ENCODE measurements at regions not wholly inside any gene's neighbourhood (a gene's known extent, or its start where the extent isn't known, plus 50 kb on each side); places are given as distances from the start of the nearest gene placed in this dataset.

GRCh38 chr18:40983835-40984234, 971.2 kb upstream of the PIK3C3 start:
- peaks cover 0 to 5% of the 10 kb centered on the region in 2 donors for H3K9me3 Mint-ChIP-seq
- H3K27me3 Mint-ChIP-seq, result no peaks in the 10 kb centered on the region
- H3K27ac Mint-ChIP-seq, result no peak overlapping the region
- H3K4me1 Mint-ChIP-seq, result no peaks in the 10 kb centered on the region
- no peak for ATAC-seq
- no peak overlapping the region for H3K4me3 Mint-ChIP-seq
- DNase-seq, result no peak

- Mint-ChIP-seq H3K4me3 (no peak overlapping the region), H3K9me3 (peaks cover 0 to 11% of the 10 kb centered on the region in 2 donors), H3K4me1 (no peaks in the 10 kb centered on the region), H3K27me3 (no peaks in the 10 kb centered on the region), H3K27ac (no peak overlapping the region)
- ATAC-seq (no peak), DNase-seq (no peak)
These were observed 974.9 kb upstream of the PIK3C3 start for GRCh38 chr18:40980171-40980570.

- Mint-ChIP-seq H3K4me3 (no peak overlapping the region), H3K27ac (no peak overlapping the region), H3K9me3 (peaks cover 9 to 19% of the 10 kb centered on the region in 2 donors), H3K4me1 (no peaks in the 10 kb centered on the region), H3K27me3 (no peaks in the 10 kb centered on the region)
- DNase-seq (no peak), ATAC-seq (no peak)
These were observed 979.0 kb upstream of the PIK3C3 start for GRCh38 chr18:40976050-40976449.

DNA sequence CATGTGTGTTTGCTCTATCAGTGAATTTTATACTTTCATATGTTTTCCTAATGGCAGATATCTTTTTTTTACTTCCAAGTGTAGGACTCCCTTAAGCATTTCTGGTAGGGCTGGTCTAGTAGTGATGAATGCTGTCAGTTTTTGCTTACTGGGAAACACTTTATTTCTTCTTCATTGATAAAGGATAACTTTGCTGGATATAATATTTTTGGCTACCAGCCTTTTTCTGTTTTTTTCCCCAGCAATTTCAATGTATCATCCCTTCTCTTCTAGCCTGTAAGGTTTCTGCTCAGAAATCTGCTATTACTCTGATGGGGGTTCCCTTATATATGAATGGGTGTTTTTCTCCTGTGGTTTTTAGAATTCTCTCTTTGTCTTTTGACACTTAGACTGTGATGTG, 980.6 kb upstream of the PIK3C3 start:
- Mint-ChIP-seq H3K9me3 (peaks cover 9 to 19% of the 10 kb centered on the region in 2 donors), H3K4me1 (no peaks in the 10 kb centered on the region), H3K27me3 (no peaks in the 10 kb centered on the region), H3K27ac (no peak overlapping the region), H3K4me3 (no peak overlapping the region)
- DNase-seq, result no peak
- ATAC-seq, result no peak

DNA sequence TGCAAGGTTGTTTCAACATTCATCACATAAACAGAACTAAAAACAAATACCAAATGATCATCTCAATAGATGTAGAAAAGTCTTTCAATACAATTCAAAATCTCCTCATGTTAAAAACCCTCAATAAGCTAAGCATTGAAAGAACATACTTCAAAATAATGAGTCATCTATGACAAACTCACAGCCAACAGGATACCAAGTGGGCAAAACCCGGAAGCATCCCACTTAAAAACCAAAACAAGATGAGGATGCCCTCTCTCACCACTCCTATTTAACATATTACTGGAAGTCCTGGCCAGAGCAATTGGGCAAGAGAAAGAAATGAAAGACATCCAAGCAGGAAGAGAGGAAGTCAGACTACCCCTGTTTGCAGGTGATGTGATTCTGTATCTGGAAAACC, 992.2 kb upstream of the PIK3C3 start:
- Mint-ChIP-seq H3K4me3 (no peak overlapping the region), H3K4me1 (no peaks in the 10 kb centered on the region), H3K9me3 (peaks cover 11 to 14% of the 10 kb centered on the region in 2 donors), H3K27me3 (no peaks in the 10 kb centered on the region), H3K27ac (no peak overlapping the region)
- ATAC-seq (no peak), DNase-seq (no peak)

DNA sequence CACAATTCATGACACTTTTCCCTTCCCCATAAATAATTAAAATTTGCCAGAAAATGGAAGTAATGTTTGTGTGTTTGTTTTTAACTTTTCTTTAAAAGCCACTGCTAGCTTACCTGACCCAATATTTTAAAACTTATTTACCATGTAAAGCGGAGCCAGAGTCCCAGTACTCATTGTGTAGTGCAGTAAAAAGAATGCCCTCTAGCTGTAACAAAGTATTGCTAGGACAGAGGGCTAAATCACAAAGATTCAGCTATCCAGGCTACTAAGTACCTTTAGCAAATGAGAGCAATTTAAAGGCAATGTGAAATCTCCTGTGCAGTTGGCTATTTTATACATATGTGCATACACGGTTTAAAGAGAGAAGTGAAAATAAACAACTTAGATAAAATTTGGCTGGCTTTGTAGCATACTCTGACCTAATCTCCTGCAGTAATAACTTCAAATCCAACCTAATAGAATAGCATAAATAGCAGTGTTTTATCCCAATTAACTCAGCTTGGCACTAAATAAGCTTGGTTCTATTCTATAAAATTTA, 997.4 kb upstream of the PIK3C3 start:
- H3K4me1 Mint-ChIP-seq, result no peaks in the 10 kb centered on the region
- H3K9me3 Mint-ChIP-seq, result peaks cover 13 to 19% of the 10 kb centered on the region in 2 donors
- no peak overlapping the region for H3K4me3 Mint-ChIP-seq
- no peak overlapping the region for H3K27ac Mint-ChIP-seq
- no peak for DNase-seq
- no peak for ATAC-seq
- H3K27me3 Mint-ChIP-seq, result no peaks in the 10 kb centered on the region

- H3K27ac Mint-ChIP-seq, result no peak overlapping the region
- DNase-seq (no peak), ATAC-seq (no peak)
- no peaks in the 10 kb centered on the region for H3K4me1 Mint-ChIP-seq
- peaks cover 14 to 22% of the 10 kb centered on the region in 2 donors for H3K9me3 Mint-ChIP-seq
- no peaks in the 10 kb centered on the region for H3K27me3 Mint-ChIP-seq
- no peak overlapping the region for H3K4me3 Mint-ChIP-seq
These were observed 998.8 kb upstream of the PIK3C3 start for GRCh38 chr18:40956213-40956612.

DNA sequence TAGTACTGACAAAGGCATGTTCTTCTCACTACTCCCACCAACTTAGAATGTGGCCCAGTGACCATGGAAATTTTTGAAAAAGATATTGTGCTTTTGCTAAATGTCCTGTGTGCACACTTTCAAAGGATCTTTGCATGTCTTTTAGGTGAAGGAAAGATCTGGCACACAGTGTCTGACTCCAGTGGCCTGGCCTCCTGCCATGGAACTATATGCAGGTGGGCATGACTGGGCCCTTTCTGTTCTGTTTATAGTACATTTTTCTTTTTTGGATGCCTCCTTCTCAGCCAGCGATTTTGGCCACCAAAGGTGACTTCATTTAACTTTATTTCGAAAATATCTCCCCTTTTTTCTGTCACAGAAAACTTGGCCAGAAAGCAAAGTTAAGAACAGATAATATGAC, 999.7 kb upstream of the PIK3C3 start:
- peaks cover 23 to 28% of the 10 kb centered on the region in 2 donors for H3K9me3 Mint-ChIP-seq
- H3K27me3 Mint-ChIP-seq, result no peaks in the 10 kb centered on the region
- DNase-seq (no peak), ATAC-seq (no peak)
- H3K27ac Mint-ChIP-seq, result no peak overlapping the region
- no peaks in the 10 kb centered on the region for H3K4me1 Mint-ChIP-seq
- H3K4me3 Mint-ChIP-seq, result no peak overlapping the region

GRCh38 chr18:40949114-40949950, 1005.7 kb upstream of the PIK3C3 start:
- no peak for ATAC-seq
- no peak overlapping the region for H3K27ac Mint-ChIP-seq
- H3K4me3 Mint-ChIP-seq, result no peak overlapping the region

GRCh38 chr18:40944576-40944975, 1010.5 kb upstream of the PIK3C3 start:
- Mint-ChIP-seq H3K27me3 (no peaks in the 10 kb centered on the region), H3K27ac (no peak overlapping the region), H3K4me3 (no peak overlapping the region), H3K4me1 (no peaks in the 10 kb centered on the region), H3K9me3 (peaks cover 4 to 19% of the 10 kb centered on the region in 2 donors)
- DNase-seq (no peak), ATAC-seq (no peak)

More at GRCh38 chr18:40949114-40949950, 1005.7 kb upstream of the PIK3C3 start:
- no peak for DNase-seq
- Mint-ChIP-seq H3K9me3 (peaks cover 17 to 18% of the 10 kb centered on the region in 2 donors), H3K4me1 (no peaks in the 10 kb centered on the region), H3K27me3 (no peaks in the 10 kb centered on the region)

GRCh38 chr18:40939656-40940515, 1015.1 kb upstream of the PIK3C3 start:
- no peaks in the 10 kb centered on the region for H3K4me1 Mint-ChIP-seq
- no peak overlapping the region for H3K4me3 Mint-ChIP-seq
- no peak overlapping the region for H3K27ac Mint-ChIP-seq
- peaks cover 11 to 24% of the 10 kb centered on the region in 2 donors for H3K9me3 Mint-ChIP-seq
- no peaks in the 10 kb centered on the region for H3K27me3 Mint-ChIP-seq
- DNase-seq (no peak), ATAC-seq (no peak)

GRCh38 chr18:40938615-40939014, 1016.4 kb upstream of the PIK3C3 start:
- no peak for DNase-seq

GRCh38 chr18:40937386-40937785, 1017.6 kb upstream of the PIK3C3 start:
- H3K4me1 Mint-ChIP-seq, result no peaks in the 10 kb centered on the region
- no peak overlapping the region for H3K27ac Mint-ChIP-seq
- no peak for ATAC-seq
- no peak for DNase-seq
- H3K9me3 Mint-ChIP-seq, result peaks cover 11 to 17% of the 10 kb centered on the region in 2 donors
- H3K4me3 Mint-ChIP-seq, result no peak overlapping the region
- no peaks in the 10 kb centered on the region for H3K27me3 Mint-ChIP-seq

More at GRCh38 chr18:40938615-40939014, 1016.4 kb upstream of the PIK3C3 start:
- no peaks in the 10 kb centered on the region for H3K27me3 Mint-ChIP-seq
- ATAC-seq, result no peak
- H3K4me1 Mint-ChIP-seq, result no peaks in the 10 kb centered on the region
- H3K9me3 Mint-ChIP-seq, result peaks cover 11 to 24% of the 10 kb centered on the region in 2 donors
- no peak overlapping the region for H3K27ac Mint-ChIP-seq
- no peak overlapping the region for H3K4me3 Mint-ChIP-seq

DNA sequence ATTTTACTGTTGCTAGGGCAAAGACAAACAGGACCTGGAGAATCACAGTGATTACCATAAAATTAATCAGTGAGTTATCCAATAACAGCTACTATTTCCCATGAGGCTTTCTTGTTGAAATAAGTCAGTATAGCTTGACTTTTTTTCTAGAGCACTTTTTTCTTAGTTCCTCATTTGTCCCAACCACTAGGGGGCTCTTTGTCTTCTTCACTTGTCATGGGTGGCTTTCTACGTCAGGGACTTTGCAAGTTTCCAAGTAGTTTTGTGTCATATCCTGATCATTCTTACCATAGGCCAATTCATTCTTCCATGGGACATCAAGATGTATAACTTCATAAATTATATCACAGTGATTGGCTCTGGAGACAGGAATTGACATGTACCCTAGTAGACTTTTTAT, 1019.6 kb upstream of the PIK3C3 start:
- H3K27ac Mint-ChIP-seq, result no peak overlapping the region
- H3K4me3 Mint-ChIP-seq, result no peak overlapping the region
- H3K27me3 Mint-ChIP-seq, result no peaks in the 10 kb centered on the region
- ATAC-seq, result no peak
- H3K4me1 Mint-ChIP-seq, result no peaks in the 10 kb centered on the region
- DNase-seq, result no peak
- peaks cover 11 to 13% of the 10 kb centered on the region in 2 donors for H3K9me3 Mint-ChIP-seq

- DNase-seq (no peak), ATAC-seq (no peak)
- no peaks in the 10 kb centered on the region for H3K4me1 Mint-ChIP-seq
These were observed 1022.2 kb upstream of the PIK3C3 start for GRCh38 chr18:40932862-40933261.

More at GRCh38 chr18:40932862-40933261, 1022.2 kb upstream of the PIK3C3 start:
- Mint-ChIP-seq H3K27ac (no peak overlapping the region), H3K4me3 (no peak overlapping the region), H3K27me3 (no peaks in the 10 kb centered on the region), H3K9me3 (peaks cover 7 to 11% of the 10 kb centered on the region in 2 donors)
